HG02943 (cell line): ENCODE measurements at regions not wholly inside any gene's neighbourhood (a gene's known extent, or its start where the extent isn't known, plus 50 kb on each side); places are given as distances from the start of the nearest gene placed in this dataset.

ENCODE experiments used
- ATAC-seq: cut with Tn5 transposase; IDR thresholded peaks from one replicate; pipeline ENCODE4 v1.9.1; 2021; ENCODE audit warnings: mild to moderate bottlenecking, low read depth, moderate library complexity; ENCODE audit not compliant: unreplicated experiment

DNA sequence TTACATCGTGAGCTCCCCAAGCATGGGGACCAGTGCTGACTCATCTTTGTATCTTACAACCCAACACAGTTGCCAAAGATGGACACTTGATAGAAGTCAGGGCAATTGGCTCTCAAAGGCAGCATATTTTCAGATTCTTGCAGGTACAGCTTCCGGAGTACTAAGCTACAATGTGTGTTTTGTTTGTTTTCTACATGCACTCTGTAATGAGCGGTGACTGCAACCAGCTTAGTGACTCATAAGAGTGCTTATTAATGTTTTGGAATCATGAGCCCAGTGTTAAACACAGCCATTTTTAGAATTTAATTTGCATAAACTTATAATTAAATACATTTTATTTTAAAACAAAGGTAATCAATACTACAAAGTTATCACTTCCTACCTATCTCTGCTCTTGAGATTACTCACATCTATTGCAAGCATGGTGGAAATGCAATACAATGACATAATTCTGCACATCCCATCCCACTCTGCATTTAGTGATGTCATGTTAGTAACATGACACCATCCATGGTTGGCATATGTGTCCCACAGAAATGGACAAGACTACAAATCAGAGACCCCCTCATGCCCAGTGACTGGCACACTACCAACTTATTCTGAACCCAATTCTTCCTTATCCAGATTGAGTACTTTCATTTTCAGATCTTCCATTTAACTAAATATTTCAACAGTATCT lies 399.8 kb upstream of the ST6GAL2 start:
- ATAC-seq: no peak

DNA sequence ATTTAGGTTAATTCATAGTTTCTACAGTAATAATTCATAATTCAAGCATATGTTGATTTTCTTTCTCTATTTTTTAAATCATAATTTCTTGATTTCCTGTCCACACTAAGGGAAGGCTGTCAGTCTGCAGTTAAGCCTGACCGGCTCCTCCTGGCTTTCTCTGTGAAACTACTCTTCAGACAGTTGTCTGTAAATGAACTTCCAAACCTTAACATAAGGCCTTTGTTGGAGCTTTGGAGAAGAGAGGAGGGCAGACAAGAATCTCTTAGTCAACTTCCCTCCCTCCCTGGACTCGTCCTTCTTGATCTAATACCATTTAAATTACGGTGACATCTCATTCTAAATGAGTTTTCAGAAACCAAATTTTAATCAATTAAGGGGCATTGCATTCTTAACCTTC lies 404.1 kb upstream of the ST6GAL2 start:
- no peak for ATAC-seq

GRCh38 chr2:107303964-107304363 lies 418.0 kb upstream of the ST6GAL2 start:
- no peak for ATAC-seq

- no peak for ATAC-seq
These were observed 420.0 kb upstream of the ST6GAL2 start for GRCh38 chr2:107305966-107306365.

GRCh38 chr2:107306881-107307280 lies 420.9 kb upstream of the ST6GAL2 start:
- ATAC-seq: no peak

DNA sequence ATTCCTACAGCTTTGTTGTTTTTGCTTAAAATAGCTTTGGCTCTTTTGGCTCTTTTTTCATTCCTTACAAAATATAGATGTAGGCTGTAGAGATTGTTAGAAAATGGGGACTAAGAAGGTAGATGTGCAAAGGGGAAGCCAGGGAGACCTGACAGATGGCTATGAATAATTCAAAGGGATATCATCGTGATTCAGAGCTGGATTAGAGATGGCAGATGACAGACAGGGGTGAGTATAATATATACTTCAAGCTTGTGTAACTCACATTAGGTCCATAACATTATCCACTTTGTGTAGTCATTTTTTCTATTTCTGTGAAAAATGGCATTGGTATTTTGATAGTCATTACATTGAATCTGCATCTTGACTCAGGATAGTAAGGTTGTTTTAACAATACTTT lies 422.9 kb upstream of the ST6GAL2 start:
- ATAC-seq: no peak

DNA sequence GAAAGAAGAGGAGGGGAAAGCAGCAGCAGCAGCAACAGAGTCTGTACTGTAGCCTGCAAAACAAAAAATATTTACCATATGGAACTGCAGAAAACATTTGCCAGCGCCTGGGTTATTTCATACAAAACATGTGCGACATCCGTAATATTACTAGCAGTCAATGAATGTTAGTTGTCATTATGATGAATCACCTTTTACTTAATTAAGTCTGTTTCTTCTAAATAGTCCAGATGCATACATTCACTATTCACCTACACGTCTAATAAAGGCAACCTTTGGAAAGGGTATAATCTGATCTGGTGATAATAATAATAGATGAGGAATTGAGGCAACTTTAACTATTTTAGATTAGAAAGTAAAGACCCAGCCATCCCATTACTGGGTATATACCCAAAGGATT lies 426.3 kb upstream of the ST6GAL2 start:
- no peak for ATAC-seq

DNA sequence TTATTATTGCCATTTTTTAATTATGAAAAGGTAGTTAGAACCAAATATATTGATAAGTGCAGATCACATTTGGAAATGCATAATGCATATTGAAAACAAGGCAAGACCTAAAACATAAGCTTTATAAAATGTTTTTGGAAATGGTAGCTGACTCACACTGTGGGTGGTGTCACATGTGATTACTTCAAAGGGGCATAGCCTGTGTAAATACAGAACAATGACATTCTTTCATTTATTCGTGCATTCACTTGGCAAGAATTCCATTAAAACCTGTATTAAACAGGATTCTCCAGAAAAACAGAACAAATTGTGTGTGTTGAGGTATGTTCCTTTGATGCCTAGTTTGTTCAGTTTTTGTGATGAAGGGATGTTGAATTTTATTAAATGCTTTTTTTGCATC lies 427.3 kb upstream of the ST6GAL2 start:
- ATAC-seq: no peak

- no peak for ATAC-seq
These were observed 434.9 kb upstream of the ST6GAL2 start for GRCh38 chr2:107320881-107321280.

- ATAC-seq: no peak
These were observed 436.4 kb upstream of the ST6GAL2 start for GRCh38 chr2:107322416-107322815.

GRCh38 chr2:107323946-107324565 lies 438.1 kb upstream of the ST6GAL2 start:
- no peak for ATAC-seq

DNA sequence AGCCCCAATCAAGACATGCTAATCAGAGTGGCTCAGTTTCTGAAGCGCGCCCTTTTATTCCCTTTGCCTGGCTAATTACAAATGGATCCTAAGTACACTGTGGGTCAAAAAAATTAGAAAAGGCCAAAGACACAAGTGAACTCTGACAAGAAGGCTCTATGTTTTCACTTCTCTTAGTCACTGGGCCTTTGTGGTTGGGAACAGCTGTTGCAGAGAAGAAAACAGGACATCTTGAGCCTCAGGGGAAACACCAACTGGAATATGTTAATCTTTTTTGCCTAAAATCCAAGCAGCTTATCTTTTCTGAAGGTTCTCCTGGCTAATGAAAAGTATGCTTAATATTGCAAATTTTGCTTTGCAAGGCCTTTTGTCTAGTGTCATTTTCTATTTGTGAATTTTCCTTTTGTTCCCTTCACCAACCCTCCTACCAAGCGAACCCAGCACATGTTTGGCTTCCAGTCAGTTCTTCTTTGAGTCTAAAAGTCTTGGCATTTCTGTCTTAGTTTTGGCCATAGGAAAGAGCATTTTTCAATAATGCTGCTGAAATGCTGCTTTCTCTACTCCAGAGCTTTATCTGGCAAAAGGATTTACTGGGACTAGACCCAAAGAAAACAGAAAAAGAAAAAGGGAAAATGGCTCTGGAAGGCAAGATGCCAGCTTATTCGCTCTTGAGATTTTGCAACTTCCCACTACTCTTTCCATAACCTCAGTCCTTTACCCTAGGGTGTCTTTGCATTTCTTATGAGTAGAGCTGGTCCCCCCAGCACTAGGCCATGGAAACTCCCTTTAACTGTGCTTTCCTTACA lies 440.2 kb upstream of the ST6GAL2 start:
- no peak for ATAC-seq

DNA sequence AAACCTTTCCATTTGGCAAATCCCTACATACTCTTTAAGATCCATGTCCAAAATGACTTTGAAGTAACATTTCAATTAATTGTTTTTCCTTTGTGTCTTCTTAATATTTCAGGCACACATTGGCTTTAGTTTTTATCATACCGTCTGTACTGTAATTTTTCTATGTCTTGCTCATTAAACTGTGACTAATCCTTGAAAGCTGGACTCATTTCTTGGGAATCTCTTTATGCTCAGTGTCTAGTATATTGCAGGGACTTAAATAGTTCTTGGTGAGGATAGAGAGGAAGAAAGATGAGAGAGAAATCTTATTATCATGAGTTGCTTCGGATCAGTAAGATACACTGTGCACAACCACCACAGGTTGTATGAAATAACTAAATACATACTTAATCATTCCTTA lies 448.3 kb upstream of the ST6GAL2 start:
- no peak for ATAC-seq

GRCh38 chr2:107336526-107336925 lies 450.6 kb upstream of the ST6GAL2 start:
- ATAC-seq: no peak

GRCh38 chr2:107337209-107337898 lies 451.4 kb upstream of the ST6GAL2 start:
- ATAC-seq: no peak

- ATAC-seq: no peak
These were observed 452.1 kb upstream of the ST6GAL2 start for GRCh38 chr2:107338059-107338458.

GRCh38 chr2:107338571-107338970 lies 452.6 kb upstream of the ST6GAL2 start:
- ATAC-seq: no peak

DNA sequence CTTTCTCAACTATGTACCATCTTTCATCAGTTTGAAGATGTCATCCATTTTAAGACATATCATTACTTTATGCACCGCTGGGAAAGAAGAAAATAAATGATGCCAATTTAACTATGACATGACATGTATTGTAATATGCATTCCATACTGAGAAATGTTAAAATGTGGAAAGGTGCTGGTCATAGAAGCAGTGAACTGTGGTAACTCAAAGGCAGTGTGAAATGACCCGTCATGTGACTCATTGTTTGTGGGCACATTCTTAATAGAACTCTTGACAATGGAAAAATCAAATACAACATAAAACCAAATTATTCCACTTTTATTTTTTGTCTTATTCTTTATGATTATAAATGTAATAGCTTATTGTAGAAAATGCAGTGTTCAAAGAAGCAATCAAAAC lies 455.0 kb upstream of the ST6GAL2 start:
- ATAC-seq: no peak

- no peak for ATAC-seq
These were observed 463.4 kb upstream of the ST6GAL2 start for GRCh38 chr2:107349329-107349728.

- no peak for ATAC-seq
These were observed 468.2 kb upstream of the ST6GAL2 start for GRCh38 chr2:107354175-107354574.

DNA sequence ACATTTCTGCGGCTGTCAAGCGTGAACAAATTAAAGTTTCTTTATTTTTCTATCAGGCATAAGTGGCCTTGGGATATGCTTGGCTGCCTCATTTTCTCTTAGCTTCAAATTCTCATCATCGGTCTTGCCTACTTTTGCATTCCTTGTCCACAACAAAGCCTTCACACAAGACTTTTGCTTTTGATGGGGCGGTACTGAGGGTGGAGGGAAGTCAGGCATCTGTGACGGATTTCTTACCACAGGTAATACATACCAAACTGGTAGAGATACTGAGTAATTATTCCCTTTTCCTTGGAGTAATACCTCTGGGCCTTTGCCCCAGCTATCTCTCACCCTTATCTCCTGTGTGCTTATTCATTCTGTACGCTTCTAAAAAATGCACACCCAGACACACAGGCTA lies 468.3 kb upstream of the RGPD4 start:
- no peak for ATAC-seq
